Right lobe of liver (tissue), 4 donors: ENCODE measurements at regions not wholly inside any gene's neighbourhood (a gene's known extent, or its start where the extent isn't known, plus 50 kb on each side); places are given as distances from the start of the nearest gene placed in this dataset.

ENCODE experiments used
- POLR2A ChIP-seq: fragments of 450-650 bp; IDR thresholded peaks from one replicate; pipeline ENCODE4 v1.6.1; 2017; ENCODE audit warnings: antibody characterized with exemption, mild to moderate bottlenecking
- TF ChIP-seq, protein P1 (sequence below), 4 donors: fragments of 200-600 bp in 3 of 4; fragments of 450-650 bp in 1 of 4; IDR thresholded peaks; one replicate each; pipeline versions ENCODE4 v1.5.1 to v1.8.0; 2016 to 2022; ENCODE audit warnings: antibody characterized with exemption in 4 of 4, mild to moderate bottlenecking in 2 of 4
- donor health status: DM: no; HTN: no; CAD: no.
- donor health status: DM: no; HTN: no; CAD: no.
- donor health status: DM: no; HTN: yes; CAD: no.

DNA sequence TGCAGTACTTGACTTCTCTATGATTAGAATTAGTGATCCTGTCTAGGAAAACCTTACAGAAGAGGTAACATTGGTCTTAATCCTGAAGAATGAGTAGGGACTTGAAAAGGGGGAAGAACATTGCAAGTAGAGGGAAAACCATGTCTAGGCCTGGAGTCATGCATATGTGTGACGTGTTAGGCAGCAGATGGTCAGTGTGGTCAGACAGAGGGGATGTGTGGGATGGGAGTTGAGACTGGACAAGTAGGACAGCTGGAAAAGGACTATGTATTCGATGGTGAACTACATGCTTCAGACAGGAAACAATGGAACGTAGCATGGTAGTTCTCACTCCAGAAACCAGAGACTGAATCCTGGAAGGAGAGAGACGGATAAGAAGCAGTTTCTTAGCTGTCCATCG is 235.6 kb upstream of the LRTM1 start:
- TF ChIP-seq, protein P1, sequence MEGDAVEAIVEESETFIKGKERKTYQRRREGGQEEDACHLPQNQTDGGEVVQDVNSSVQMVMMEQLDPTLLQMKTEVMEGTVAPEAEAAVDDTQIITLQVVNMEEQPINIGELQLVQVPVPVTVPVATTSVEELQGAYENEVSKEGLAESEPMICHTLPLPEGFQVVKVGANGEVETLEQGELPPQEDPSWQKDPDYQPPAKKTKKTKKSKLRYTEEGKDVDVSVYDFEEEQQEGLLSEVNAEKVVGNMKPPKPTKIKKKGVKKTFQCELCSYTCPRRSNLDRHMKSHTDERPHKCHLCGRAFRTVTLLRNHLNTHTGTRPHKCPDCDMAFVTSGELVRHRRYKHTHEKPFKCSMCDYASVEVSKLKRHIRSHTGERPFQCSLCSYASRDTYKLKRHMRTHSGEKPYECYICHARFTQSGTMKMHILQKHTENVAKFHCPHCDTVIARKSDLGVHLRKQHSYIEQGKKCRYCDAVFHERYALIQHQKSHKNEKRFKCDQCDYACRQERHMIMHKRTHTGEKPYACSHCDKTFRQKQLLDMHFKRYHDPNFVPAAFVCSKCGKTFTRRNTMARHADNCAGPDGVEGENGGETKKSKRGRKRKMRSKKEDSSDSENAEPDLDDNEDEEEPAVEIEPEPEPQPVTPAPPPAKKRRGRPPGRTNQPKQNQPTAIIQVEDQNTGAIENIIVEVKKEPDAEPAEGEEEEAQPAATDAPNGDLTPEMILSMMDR (IDR thresholded peaks at IDR 0.05) = no peak
- TF ChIP-seq POLR2A = no peak
